ENCODE measurements at regions not wholly inside any gene's neighbourhood (a gene's known extent, or its start where the extent isn't known, plus 50 kb on each side); places are given as distances from the start of the nearest gene placed in this dataset.

GRCh38 chr2:134122610-134123009 is 131.3 kb upstream of the MGAT5 start:
- no peaks in the 10 kb centered on the region for H3K27me3 ChIP-seq
- intact Hi-C loops (cut with DNase I): loop anchor here (10.0 kb wide), 1 partner anchor 82 kb away; no protein-coding TSS in a partner anchor
- DNase-seq: no peak
- no peak overlapping the region for H3K4me3 ChIP-seq (replicated peaks in 1 of 3)
- H3K4me1 ChIP-seq: peaks cover 47 to 48% of the 10 kb centered on the region in 2 donors
- H3K27ac ChIP-seq: no peak overlapping the region
- no peaks in the 10 kb centered on the region for H3K9me3 ChIP-seq
- H3K36me3 ChIP-seq: no peaks in the 10 kb centered on the region
- TF ChIP-seq POLR2A (IDR thresholded peaks at IDR 0.05) (no peak), CTCF (IDR thresholded peaks at IDR 0.05) (peak in 1 of 6 experiments; percentile 4)
- WGBS, 2 donors: 64 to 81% methylated on average over 3 of the region's 3 CpGs

GRCh38 chr2:134123332-134123731 is 130.5 kb upstream of the MGAT5 start:
- no peaks in the 10 kb centered on the region for H3K36me3 ChIP-seq
- intact Hi-C loops (cut with DNase I): loop anchor here (10.0 kb wide), 1 partner anchor 81 kb away; no protein-coding TSS in a partner anchor
- H3K4me1 ChIP-seq: peaks cover 53 to 55% of the 10 kb centered on the region in 2 donors
- no peak for DNase-seq
- TF ChIP-seq CTCF (IDR thresholded peaks at IDR 0.05) (no peak), POLR2A (IDR thresholded peaks at IDR 0.05) (no peak)
- 88 to 94% methylated on average over 2 of the region's 2 CpGs for WGBS, 2 donors
- no peak overlapping the region for H3K27ac ChIP-seq
- H3K27me3 ChIP-seq: no peaks in the 10 kb centered on the region
- H3K4me3 ChIP-seq (replicated peaks in 1 of 3): no peak overlapping the region
- H3K9me3 ChIP-seq: no peaks in the 10 kb centered on the region

- TF ChIP-seq CTCF (IDR thresholded peaks at IDR 0.05) (no peak), POLR2A (IDR thresholded peaks at IDR 0.05) (no peak)
- WGBS, 2 donors: 8 to 16% methylated on average over 3 of the region's 3 CpGs
- peak in 1 of 2 donors; percentile 44 for DNase-seq
- Histone ChIP-seq H3K27ac (no peak overlapping the region), H3K9me3 (no peaks in the 10 kb centered on the region), H3K27me3 (no peaks in the 10 kb centered on the region), H3K36me3 (no peaks in the 10 kb centered on the region), H3K4me3 (replicated peaks in 1 of 3) (no peak overlapping the region), H3K4me1 (peaks cover 50 to 54% of the 10 kb centered on the region in 2 donors)
- intact Hi-C loops (cut with DNase I): loop anchor here (10.0 kb wide), 1 partner anchor 81 kb away; no protein-coding TSS in a partner anchor
These were observed 129.7 kb upstream of the MGAT5 start for GRCh38 chr2:134124047-134124753.

- no peaks in the 10 kb centered on the region for H3K9me3 ChIP-seq
- no peak overlapping the region for H3K4me3 ChIP-seq (replicated peaks in 1 of 3)
- DNase-seq: peak in 1 of 2 donors; percentile 25
- no peaks in the 10 kb centered on the region for H3K27me3 ChIP-seq
- 74 to 83% methylated on average over 7 of the region's 7 CpGs for WGBS, 2 donors
- H3K36me3 ChIP-seq: no peaks in the 10 kb centered on the region
- H3K27ac ChIP-seq: no peak overlapping the region
- peaks cover 46 to 47% of the 10 kb centered on the region in 2 donors for H3K4me1 ChIP-seq
- TF ChIP-seq POLR2A (IDR thresholded peaks at IDR 0.05): no peak
- no peak for TF ChIP-seq CTCF (IDR thresholded peaks at IDR 0.05)
- intact Hi-C loops (cut with DNase I): loop anchor here (10.0 kb wide), 1 partner anchor 77 kb away; no protein-coding TSS in a partner anchor
These were observed 126.4 kb upstream of the MGAT5 start for GRCh38 chr2:134127496-134127895.

- H3K4me1 ChIP-seq: peaks cover 36 to 40% of the 10 kb centered on the region in 2 donors
- H3K27me3 ChIP-seq: no peaks in the 10 kb centered on the region
- H3K27ac ChIP-seq: no peak overlapping the region
- H3K36me3 ChIP-seq: no peaks in the 10 kb centered on the region
- TF ChIP-seq POLR2A (IDR thresholded peaks at IDR 0.05) (no peak), CTCF (IDR thresholded peaks at IDR 0.05) (no peak)
- no peak for DNase-seq
- 73 to 78% methylated on average over 6 of the region's 6 CpGs for WGBS, 2 donors
- no peak overlapping the region for H3K4me3 ChIP-seq (replicated peaks in 1 of 3)
- intact Hi-C loops (cut with DNase I): loop anchor here (10.0 kb wide), 1 partner anchor 76 kb away; no protein-coding TSS in a partner anchor
- H3K9me3 ChIP-seq: no peaks in the 10 kb centered on the region
These were observed 125.1 kb upstream of the MGAT5 start for GRCh38 chr2:134128746-134129145.
